ENCODE measurements at regions not wholly inside any gene's neighbourhood (a gene's known extent, or its start where the extent isn't known, plus 50 kb on each side); places are given as distances from the start of the nearest gene placed in this dataset.

DNA sequence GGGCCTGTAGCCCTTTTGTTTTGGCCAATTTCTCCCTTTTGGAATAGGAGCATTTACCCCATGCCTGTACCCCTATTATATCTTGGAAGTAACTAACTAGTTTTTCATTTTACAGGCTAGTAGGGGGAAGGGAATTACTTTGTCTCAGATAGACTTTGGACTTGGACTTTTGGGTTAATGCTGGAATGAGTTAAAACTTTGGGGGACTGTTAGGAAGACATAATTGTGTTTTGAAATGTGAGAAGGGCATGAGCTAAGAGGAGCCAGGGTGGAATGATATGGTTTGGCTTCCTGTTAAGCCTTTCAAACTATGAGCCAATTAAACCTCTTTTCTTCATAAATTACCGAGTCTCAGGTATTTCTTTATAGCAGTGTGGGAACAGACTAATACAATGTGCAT is 168.1 kb downstream of the FGF1 start:
- H3K4me3 ChIP-seq (ENCODE audit: low read length) = no peak overlapping the region
- DNase-seq (ENCODE audit: low read depth) = no peak
- TF ChIP-seq, protein P1, sequence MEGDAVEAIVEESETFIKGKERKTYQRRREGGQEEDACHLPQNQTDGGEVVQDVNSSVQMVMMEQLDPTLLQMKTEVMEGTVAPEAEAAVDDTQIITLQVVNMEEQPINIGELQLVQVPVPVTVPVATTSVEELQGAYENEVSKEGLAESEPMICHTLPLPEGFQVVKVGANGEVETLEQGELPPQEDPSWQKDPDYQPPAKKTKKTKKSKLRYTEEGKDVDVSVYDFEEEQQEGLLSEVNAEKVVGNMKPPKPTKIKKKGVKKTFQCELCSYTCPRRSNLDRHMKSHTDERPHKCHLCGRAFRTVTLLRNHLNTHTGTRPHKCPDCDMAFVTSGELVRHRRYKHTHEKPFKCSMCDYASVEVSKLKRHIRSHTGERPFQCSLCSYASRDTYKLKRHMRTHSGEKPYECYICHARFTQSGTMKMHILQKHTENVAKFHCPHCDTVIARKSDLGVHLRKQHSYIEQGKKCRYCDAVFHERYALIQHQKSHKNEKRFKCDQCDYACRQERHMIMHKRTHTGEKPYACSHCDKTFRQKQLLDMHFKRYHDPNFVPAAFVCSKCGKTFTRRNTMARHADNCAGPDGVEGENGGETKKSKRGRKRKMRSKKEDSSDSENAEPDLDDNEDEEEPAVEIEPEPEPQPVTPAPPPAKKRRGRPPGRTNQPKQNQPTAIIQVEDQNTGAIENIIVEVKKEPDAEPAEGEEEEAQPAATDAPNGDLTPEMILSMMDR (conservative IDR thresholded peaks at IDR 0.05; ENCODE audit: low read depth, low read length) = no peak

GRCh38 chr5:142516732-142517131 is 169.2 kb downstream of the FGF1 start:
- no peak overlapping the region for H3K4me3 ChIP-seq (ENCODE audit: low read length)
- DNase-seq (ENCODE audit: low read depth) = no peak
- TF ChIP-seq, protein P1 (conservative IDR thresholded peaks at IDR 0.05; ENCODE audit: low read depth, low read length) = no peak

- no peak for DNase-seq (ENCODE audit: low read depth)
- TF ChIP-seq, protein P1 (conservative IDR thresholded peaks at IDR 0.05; ENCODE audit: low read depth, low read length) = no peak
- no peak overlapping the region for H3K4me3 ChIP-seq (ENCODE audit: low read length)
Measured at GRCh38 chr5:142515036-142515435, 170.9 kb downstream of the FGF1 start.

- no peak for DNase-seq (ENCODE audit: low read depth)
- no peak overlapping the region for H3K4me3 ChIP-seq (ENCODE audit: low read length)
- TF ChIP-seq, protein P1 (conservative IDR thresholded peaks at IDR 0.05; ENCODE audit: low read depth, low read length) = no peak
Measured at GRCh38 chr5:142514196-142514595, 171.7 kb downstream of the FGF1 start.

DNA sequence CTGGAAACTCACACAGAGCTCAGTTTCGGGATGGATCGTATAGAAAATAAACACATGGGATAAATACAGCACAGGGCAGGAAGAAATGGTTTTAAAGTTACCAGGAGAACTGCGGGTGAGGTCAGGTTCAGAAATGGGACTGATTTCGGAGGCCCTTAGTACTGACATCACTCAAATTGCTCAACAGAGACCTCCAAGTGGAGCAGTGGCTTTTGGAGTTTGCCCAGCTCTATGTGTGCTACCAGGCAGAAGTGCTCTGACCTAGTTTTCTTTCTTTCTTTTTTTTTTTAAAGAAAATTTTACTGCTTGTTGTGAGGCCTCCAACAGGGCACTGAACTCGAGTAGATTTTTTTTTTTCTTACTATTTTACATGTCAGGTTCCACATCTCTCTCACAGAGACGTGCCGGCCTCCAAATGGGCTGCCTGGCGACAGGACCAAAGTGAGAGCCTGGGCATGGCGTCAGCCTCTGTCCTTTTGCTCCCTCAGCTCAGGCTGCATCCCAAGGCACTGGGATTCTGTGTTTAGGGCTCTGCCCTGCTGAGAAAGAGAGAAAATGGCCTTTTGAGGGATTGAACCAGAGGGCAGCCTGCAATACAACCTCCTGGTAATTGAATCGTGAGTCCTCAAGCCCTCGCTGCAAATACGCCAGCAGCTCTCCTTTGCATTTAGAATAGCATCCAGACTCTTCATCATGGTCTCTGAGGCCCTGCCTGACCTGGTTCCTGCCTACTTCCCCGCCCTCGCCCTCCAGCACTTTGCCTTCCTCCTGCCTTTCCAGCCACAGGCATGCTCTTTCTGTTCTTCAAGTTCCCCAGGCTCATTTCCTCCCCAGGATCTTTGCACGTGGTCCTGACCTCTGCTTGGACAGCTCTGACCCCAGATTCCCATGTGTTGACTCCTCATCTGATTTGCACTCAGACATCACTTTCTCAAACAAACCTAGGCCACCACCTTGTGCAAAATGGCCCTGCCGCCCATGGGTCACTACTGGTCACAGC is 173.5 kb downstream of the FGF1 start:
- H3K4me3 ChIP-seq (ENCODE audit: low read length) = no peak overlapping the region
- no peak for DNase-seq (ENCODE audit: low read depth)
- TF ChIP-seq, protein P1 (conservative IDR thresholded peaks at IDR 0.05; ENCODE audit: low read depth, low read length) = no peak

DNA sequence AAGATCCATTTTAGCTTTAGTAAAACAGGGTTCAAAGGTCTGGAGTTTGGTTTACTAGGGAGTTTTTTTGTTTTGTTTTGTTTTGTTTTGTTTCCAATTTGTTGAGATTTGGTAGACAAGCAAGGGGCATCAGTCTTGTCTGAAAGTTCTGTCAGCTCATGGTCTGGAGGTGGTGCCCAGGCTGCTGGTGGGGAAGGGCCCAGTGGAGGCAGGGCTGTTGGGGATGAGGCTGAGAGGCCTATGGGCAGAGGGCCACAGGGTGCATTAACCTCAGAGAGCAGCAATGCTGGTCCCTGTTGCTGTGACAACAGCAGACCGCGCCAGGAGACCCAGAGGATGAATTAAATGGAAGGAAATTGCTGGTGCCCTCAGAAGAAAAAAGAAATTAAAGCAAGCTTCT is 174.5 kb downstream of the FGF1 start:
- TF ChIP-seq, protein P1 (conservative IDR thresholded peaks at IDR 0.05; ENCODE audit: low read depth, low read length) = no peak
- no peak overlapping the region for H3K4me3 ChIP-seq (ENCODE audit: low read length)
- no peak for DNase-seq (ENCODE audit: low read depth)

DNA sequence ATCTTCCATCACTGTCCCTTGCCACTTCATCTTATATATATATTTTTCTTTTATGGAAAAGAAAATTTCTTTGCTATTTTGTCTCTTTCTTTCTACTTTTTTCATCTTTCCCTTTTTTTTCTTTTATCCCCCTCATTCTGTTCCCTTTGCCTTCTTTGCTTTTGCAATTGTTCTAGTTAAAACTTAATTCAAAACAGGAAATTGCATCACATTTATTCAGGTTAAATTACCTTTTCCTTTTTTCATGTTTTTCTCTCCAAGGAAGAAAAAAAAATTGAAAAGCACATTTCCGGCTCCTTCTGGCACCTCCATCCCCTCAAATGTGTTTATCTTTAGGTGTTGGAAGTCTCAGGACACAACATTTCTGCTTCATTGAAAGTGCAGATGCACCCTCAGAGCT is 176.9 kb downstream of the FGF1 start:
- no peak overlapping the region for H3K4me3 ChIP-seq (ENCODE audit: low read length)
- TF ChIP-seq, protein P1 (conservative IDR thresholded peaks at IDR 0.05; ENCODE audit: low read depth, low read length) = no peak
- DNase-seq (ENCODE audit: low read depth) = no peak

Measured in retinal pigment epithelial cell (primary cell).